ENCODE measurements at regions not wholly inside any gene's neighbourhood (a gene's known extent, or its start where the extent isn't known, plus 50 kb on each side); places are given as distances from the start of the nearest gene placed in this dataset.

GRCh38 chr17:34412965-34413441 lies 50.0 kb upstream of the CCL1 start (continued):
- TF ChIP-seq YBX1 (IDR thresholded peaks at IDR 0.05) (no peak), TEAD2 (tag; IDR thresholded peaks at IDR 0.05) (no peak), XRCC3 (IDR thresholded peaks at IDR 0.05) (no peak), ASH1L (IDR thresholded peaks at IDR 0.05; ENCODE audit: borderline replicate concordance, low read depth, partially characterized antibody) (no peak), HMGXB4 (CRISPR knock-in tag; IDR thresholded peaks at IDR 0.05) (no peak), SRSF7 (optimal IDR thresholded peaks at IDR 0.05; ENCODE audit: low read depth, low read length) (no peak), IRF9 (tag; IDR thresholded peaks at IDR 0.05) (no peak), ZNF174 (CRISPR knock-in tag; IDR thresholded peaks at IDR 0.05) (no peak), ATF6 (CRISPR knock-in tag; IDR thresholded peaks at IDR 0.05) (no peak), CBFA2T3 (IDR thresholded peaks at IDR 0.05) (no peak), ZBTB17 (CRISPR knock-in tag; IDR thresholded peaks at IDR 0.05) (no peak), L3MBTL2 (IDR thresholded peaks at IDR 0.05) (peak; percentile 57), TGIF2 (CRISPR knock-in tag; IDR thresholded peaks at IDR 0.05) (no peak), ZNF124 (CRISPR knock-in tag; IDR thresholded peaks at IDR 0.05) (no peak), VEZF1 (CRISPR knock-in tag; IDR thresholded peaks at IDR 0.05) (peak; percentile 37), ZNF134 (CRISPR knock-in tag; conservative IDR thresholded peaks at IDR 0.05) (no peak), RCOR1 (IDR thresholded peaks at IDR 0.05; ENCODE audit: borderline replicate concordance in 1 of 2, low read depth in 2 of 2, low read length in 2 of 2) (no peak), SMAD3 (CRISPR knock-in tag; conservative IDR thresholded peaks at IDR 0.05) (no peak), HNRNPUL1 (IDR thresholded peaks at IDR 0.05; ENCODE audit: low read length) (no peak), ZNF512 (tag; IDR thresholded peaks at IDR 0.05) (no peak), ZC3H11A (IDR thresholded peaks at IDR 0.05; ENCODE audit: low read depth, low read length) (no peak), ZNF717 (CRISPR knock-in tag; IDR thresholded peaks at IDR 0.05) (no peak), C11orf30 (IDR thresholded peaks at IDR 0.05; ENCODE audit: low read depth) (peak; percentile 100), RAD51 (IDR thresholded peaks at IDR 0.05; ENCODE audit: borderline replicate concordance, low read depth) (no peak), NFE2L1 (tag; IDR thresholded peaks at IDR 0.05; ENCODE audit: borderline replicate concordance, low read depth) (peak; percentile 89)
